ENCODE measurements at regions not wholly inside any gene's neighbourhood (a gene's known extent, or its start where the extent isn't known, plus 50 kb on each side); places are given as distances from the start of the nearest gene placed in this dataset.

DNA sequence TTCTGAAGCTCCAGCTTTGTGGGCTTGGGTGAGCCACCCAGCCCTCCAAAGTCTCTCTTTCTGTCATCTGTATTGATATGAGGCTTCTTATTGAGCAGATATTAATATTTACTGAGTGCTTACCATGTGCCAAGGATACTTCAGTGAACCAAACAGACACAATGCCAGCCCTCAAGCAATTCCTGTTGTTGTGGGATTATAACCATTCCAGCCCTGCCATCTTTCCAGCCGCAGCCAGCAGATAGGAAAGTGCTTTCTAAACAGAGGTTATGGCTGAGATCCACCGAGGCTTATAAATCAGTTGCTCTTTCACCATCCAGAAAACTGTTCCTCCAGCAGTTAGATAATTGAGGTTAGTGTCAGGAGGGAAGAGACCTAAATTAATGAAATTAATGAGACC lies 137.7 kb upstream of the ALDH1B1 start:
- no peak overlapping the region for H3K4me3 ChIP-seq (ENCODE audit: low read depth, low read length)
- no peak for DNase-seq (ENCODE audit: low read depth)
- TF ChIP-seq, protein P1, sequence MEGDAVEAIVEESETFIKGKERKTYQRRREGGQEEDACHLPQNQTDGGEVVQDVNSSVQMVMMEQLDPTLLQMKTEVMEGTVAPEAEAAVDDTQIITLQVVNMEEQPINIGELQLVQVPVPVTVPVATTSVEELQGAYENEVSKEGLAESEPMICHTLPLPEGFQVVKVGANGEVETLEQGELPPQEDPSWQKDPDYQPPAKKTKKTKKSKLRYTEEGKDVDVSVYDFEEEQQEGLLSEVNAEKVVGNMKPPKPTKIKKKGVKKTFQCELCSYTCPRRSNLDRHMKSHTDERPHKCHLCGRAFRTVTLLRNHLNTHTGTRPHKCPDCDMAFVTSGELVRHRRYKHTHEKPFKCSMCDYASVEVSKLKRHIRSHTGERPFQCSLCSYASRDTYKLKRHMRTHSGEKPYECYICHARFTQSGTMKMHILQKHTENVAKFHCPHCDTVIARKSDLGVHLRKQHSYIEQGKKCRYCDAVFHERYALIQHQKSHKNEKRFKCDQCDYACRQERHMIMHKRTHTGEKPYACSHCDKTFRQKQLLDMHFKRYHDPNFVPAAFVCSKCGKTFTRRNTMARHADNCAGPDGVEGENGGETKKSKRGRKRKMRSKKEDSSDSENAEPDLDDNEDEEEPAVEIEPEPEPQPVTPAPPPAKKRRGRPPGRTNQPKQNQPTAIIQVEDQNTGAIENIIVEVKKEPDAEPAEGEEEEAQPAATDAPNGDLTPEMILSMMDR (IDR thresholded peaks at IDR 0.05; ENCODE audit: insufficient read depth, low read depth, low read length, missing control alignments), result no peak

DNA sequence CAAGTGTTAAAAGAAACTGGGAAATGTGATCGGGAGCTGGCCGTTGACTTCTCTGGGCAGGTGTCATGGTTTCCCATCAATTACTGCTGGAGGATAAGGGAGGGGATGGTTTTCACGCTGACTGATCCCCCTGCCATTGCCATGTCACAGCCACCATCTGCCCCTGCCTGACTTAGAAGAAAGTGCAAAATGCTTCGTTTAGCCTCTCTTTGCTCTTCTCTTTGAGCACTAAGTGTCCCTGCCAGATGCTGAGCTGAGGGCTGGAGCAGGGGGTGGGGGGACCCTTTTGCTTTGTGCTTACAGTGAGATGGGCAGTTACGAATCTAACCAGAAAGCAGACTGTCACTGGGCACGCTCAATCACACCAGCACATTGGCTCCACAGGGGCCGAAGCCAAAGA lies 138.4 kb upstream of the ALDH1B1 start:
- no peak overlapping the region for H3K4me3 ChIP-seq (ENCODE audit: low read depth, low read length)
- TF ChIP-seq, protein P1 (IDR thresholded peaks at IDR 0.05; ENCODE audit: insufficient read depth, low read depth, low read length, missing control alignments), result no peak
- DNase-seq (ENCODE audit: low read depth), result no peak

DNA sequence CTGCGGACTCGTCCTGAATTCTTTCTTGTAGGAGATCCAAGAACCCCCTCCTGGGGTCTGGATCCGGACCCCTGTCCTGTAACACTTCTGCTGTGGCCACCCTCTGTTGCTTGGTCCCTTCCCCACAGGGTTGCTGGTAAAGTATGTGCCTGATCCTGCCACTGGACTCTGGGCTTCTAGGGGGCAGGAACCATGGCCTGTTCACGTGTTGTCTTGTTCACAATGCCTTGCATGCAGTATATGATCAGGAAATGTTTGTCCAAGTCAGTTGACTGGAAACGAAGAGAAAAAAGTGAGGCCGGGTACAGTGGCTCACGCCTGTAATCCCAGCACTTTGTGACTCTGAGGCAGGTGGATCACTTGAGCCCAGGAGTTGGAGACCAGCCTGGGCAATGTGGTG lies 139.3 kb upstream of the ALDH1B1 start:
- DNase-seq (ENCODE audit: low read depth), result no peak
- no peak overlapping the region for H3K4me3 ChIP-seq (ENCODE audit: low read depth, low read length)
- TF ChIP-seq, protein P1 (IDR thresholded peaks at IDR 0.05; ENCODE audit: insufficient read depth, low read depth, low read length, missing control alignments), result no peak

DNA sequence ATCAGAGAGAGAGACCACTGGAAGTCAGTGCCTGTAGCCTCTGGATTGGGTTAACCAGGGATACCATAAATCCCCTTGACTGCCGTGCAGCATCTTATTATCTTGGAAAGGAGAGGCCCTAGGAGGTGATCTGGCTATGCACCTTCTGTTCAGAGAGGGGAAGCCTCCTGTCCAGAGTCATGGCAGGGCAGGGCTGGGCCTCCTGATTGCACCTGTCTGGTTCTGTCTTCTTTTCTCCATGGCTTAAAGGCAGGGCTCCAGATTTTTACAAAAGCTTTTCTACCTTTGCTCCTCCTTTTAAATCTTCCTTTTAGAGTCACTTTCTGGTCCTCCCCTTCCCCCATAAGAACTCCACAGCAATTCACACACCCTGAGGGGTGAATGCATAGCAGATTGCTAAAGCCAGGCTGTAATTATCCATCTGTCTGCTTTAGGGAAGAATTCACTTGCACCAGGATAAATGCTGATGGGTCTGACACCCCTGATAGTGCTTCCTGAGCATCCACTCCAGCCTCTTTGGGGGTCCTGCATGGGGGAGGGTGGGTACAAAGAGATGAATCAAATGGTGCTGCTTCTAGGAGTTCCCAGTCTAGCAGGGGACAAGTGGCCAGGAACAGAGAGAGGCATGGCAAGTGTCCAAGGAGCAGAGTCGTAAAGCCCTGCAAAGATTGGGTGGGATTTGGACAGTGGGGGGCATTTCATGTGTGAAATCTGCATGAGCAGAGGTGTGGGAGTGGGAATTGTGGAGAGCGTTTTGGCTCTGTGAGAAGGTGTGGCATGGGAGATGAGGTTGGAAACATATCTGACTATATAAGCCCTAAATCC lies 141.3 kb upstream of the ALDH1B1 start:
- H3K4me3 ChIP-seq (ENCODE audit: low read depth, low read length), result no peak overlapping the region
- TF ChIP-seq, protein P1 (IDR thresholded peaks at IDR 0.05; ENCODE audit: insufficient read depth, low read depth, low read length, missing control alignments), result no peak
- no peak for DNase-seq (ENCODE audit: low read depth)

DNA sequence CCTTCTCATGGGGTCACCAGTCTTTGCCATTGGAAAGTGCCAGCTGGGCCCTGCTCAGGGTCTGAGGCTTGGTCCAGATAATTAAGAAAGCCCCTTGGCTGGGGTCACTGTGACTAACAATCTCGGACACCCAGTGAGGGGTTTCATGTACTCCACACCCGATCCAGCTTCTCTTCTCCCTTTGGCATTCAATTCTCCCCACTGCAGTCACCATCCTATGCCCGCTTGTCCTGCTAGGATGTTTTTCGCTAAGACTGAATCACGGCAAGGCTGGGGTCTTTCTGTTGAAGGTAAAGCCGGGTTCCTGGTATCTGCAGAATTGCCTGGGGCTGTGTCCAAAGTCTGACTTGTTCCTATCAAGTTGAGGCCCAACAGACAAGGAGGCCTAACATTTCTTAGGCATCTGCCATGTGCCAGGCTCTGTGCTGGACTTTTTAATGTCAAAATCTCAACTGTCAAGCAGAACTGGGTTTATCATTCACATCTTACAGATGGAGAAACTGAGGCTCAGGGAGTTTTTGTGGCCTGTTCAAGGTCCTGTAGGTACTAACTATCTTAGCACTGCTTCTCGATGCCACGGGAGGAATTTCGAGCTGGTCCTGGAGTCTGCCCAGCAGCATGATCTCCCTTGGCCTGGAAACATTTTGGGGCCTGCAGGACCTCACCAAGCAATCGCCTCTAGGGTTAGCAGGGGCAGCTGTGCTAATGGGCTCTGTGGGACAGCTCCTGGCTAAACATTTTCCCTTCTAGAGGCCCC lies 142.0 kb upstream of the ALDH1B1 start:
- DNase-seq (ENCODE audit: low read depth), result no peak
- TF ChIP-seq, protein P1 (IDR thresholded peaks at IDR 0.05; ENCODE audit: insufficient read depth, low read depth, low read length, missing control alignments), result no peak
- H3K4me3 ChIP-seq (ENCODE audit: low read depth, low read length), result no peak overlapping the region

DNA sequence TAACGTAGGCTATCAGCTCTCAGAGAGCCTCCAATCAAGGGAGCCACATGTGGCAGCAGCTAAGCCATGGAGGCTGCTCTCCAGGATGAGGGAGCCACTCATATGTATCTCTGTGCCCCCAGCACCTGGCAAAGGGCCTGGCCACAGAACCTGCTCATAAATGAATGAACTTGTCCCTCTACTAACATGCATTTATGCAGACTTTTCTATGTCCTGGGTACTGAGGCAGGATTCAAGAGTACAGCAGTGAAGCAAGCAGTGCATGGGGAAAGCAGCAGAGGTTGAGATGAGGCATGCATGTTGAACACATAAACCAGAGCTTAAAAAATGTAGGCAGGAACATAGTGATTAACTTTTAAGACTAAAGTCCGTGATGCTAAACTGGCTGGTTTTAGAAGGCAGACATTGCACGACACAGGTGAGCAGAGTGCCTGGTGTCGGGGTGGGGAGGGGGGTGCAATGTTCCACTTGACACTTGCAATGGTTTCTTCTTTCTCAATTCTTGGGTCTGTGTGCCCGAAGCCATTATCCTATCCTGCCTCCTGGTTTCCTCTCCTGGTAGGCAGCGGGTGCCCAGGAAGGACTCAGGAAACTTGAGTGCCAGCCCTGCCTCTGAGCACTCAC lies 142.8 kb upstream of the ALDH1B1 start:
- no peak for DNase-seq (ENCODE audit: low read depth)
- H3K4me3 ChIP-seq (ENCODE audit: low read depth, low read length), result no peak overlapping the region
- TF ChIP-seq, protein P1 (IDR thresholded peaks at IDR 0.05; ENCODE audit: insufficient read depth, low read depth, low read length, missing control alignments), result no peak
